ENCODE measurements at regions not wholly inside any gene's neighbourhood (a gene's known extent, or its start where the extent isn't known, plus 50 kb on each side); places are given as distances from the start of the nearest gene placed in this dataset.

DNA sequence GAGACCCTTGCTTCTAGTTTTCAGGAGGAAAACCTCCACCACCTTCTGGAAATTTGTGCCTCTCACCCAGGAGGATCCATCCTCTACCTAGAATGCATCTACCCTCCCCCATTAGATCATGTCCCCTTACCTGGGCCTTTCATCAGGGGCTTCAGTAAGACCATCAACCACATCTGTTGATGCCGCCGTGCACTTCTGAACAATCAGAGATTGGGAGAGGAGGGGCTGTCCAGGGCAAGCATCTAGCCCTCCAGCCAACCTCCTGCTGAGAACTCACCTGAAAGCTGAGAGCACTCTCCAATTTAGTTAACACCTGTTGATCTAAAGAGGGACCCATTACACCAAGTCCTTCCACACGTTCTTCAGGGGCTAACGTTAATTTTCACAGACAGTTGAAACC, 57.6 kb upstream of the PIK3CG start:
- no peak overlapping the region for H3K4me3 ChIP-seq
- TF ChIP-seq CTCF (IDR thresholded peaks at IDR 0.05) = no peak

GRCh38 chr7:106808967-106809635, 56.0 kb upstream of the PIK3CG start:
- no peak for TF ChIP-seq CTCF (IDR thresholded peaks at IDR 0.05)
- H3K27ac ChIP-seq = no peak overlapping the region
- H3K4me3 ChIP-seq = no peak overlapping the region
- DNase-seq (ENCODE audit: low spot score) = no peak

More for the DNA sequence above, 57.6 kb upstream of the PIK3CG start:
- no peak for DNase-seq (ENCODE audit: low spot score)
- no peak overlapping the region for H3K27ac ChIP-seq

DNA sequence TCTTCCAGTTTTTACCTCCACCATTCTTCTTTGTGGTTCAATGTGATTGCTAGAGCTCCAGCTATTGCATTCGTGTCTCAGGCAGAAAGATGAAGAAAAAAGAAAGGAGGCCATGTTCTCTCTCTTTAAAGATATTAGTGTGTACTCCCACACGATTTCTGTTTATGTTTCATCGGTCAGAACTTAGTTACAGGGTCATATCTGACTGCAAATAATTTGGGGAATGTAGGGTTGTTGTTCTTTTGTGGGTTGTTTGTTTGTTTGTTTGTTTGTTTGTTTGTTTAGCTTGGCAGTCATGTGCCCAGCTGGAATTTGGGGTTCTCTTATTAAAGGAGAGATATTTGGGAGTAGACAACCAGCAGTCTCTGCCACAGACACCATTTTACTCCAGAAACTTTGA, 53.6 kb upstream of the PIK3CG start:
- TF ChIP-seq CTCF (IDR thresholded peaks at IDR 0.05) = no peak
- Histone ChIP-seq H3K4me3 (no peak overlapping the region), H3K27ac (no peak overlapping the region)
- DNase-seq (ENCODE audit: low spot score) = no peak

DNA sequence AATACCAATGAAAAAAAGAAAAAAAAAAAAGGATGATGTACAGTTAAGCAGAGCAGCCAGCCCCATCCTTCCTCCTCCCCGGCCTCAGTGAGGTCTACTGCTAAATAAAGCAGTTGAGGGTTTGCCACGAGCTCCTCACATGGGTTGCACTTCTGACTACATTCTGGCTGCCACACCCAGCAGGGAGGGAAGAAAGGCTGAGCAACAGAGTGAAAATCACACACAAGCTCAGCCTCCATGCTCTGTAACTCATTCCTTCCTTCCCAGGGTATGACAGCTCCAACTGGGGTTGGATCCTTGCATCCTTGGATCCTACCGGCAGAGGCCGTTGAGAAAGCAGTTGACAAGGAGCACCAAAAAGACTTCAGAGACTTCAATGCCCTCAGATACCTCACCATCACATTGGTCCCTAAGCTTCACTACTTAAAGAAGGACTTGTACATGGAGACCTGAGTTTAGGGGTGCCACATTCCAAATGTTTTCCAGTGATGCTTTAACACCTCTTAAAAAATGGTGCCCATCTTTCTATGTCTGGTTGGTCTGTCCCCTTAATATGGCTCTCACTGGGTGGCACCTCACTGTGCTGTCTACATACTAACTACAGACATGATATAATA, 52.9 kb upstream of the PIK3CG start:
- no peak overlapping the region for H3K27ac ChIP-seq
- no peak for DNase-seq (ENCODE audit: low spot score)
- no peak for TF ChIP-seq CTCF (IDR thresholded peaks at IDR 0.05)
- H3K4me3 ChIP-seq = no peak overlapping the region

DNA sequence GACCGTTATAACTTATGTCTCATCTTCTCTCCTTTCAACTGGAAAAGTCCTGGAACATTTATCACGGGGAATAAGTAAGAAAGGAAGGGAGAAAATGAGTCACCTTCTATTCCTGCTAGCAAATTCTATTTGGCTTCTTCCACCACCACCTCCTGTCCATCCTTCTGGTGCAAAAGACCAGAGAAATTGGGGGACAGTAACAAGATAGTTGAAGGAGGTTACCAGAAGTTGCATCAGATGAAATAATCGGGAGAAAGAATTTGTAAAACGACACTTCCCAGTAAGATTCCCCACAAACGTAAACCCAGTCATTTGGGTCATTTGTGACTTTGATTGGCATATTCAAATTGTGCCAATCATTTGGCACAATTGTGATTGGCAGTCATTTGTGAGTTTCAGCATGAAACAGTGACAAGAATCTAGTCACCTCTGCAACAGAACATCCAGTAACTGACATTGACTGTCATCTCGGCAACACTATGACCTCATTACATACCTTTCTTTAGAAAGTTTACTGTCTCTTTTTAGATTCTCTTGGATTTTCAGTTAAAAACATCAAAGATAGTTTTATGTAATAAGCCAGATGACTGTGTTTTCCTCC, 51.3 kb upstream of the PIK3CG start:
- DNase-seq (ENCODE audit: low spot score) = no peak
- H3K4me3 ChIP-seq = no peak overlapping the region
- H3K27ac ChIP-seq = no peak overlapping the region
- TF ChIP-seq CTCF (IDR thresholded peaks at IDR 0.05) = no peak

- H3K27ac ChIP-seq = no peak overlapping the region
- no peak overlapping the region for H3K4me3 ChIP-seq
- DNase-seq (ENCODE audit: low spot score) = no peak
- no peak for TF ChIP-seq CTCF (IDR thresholded peaks at IDR 0.05)
Measured at GRCh38 chr7:106814887-106815286, 50.2 kb upstream of the PIK3CG start.
